Activated T-helper 1 cell treated with anti-CD3 and anti-CD28 coated beads, Interleukin-12 subunit alpha, Interleukin-12 subunit beta, Interleukin-2, Interleukin-4 antibody, amounts not matched to agents 30 ng/mL and 10 ng/mL and 1 ng/mL, durations not matched to agents 14 hours and 24 hours and 36 hours (primary cell): ENCODE measurements at regions not wholly inside any gene's neighbourhood (a gene's known extent, or its start where the extent isn't known, plus 50 kb on each side); places are given as distances from the start of the nearest gene placed in this dataset.

Experiments used
- DNase-seq: peaks from one replicate; pipeline ENCODE4 v3.0.0; 2021; ENCODE audit warnings: low spot score
- H3K27ac Mint-ChIP-seq: one replicate; pipeline ENCODE4 v1.8.0; 2021; ENCODE audit warnings: mild to moderate bottlenecking, mixed read lengths
- H3K27me3 Mint-ChIP-seq: one replicate; pipeline ENCODE4 v1.8.0; 2022; ENCODE audit warnings: mild to moderate bottlenecking, moderate library complexity, mixed read lengths; ENCODE audit not compliant: insufficient read depth
- H3K36me3 Mint-ChIP-seq: one replicate; pipeline ENCODE4 v1.8.0; 2021; ENCODE audit warnings: low read depth, mixed read lengths
- H3K4me1 Mint-ChIP-seq: one replicate; pipeline ENCODE4 v1.8.0; 2021; ENCODE audit warnings: low read depth, mixed read lengths
- H3K4me3 Mint-ChIP-seq: one replicate; pipeline ENCODE4 v1.8.0; 2021; ENCODE audit warnings: mild to moderate bottlenecking, moderate library complexity, mixed read lengths
- H3K9me3 Mint-ChIP-seq: one replicate; pipeline ENCODE4 v1.8.0; 2021; ENCODE audit warnings: mixed read lengths
- intact Hi-C: fragments of 100-400 bp; cut with micrococcal nuclease; formaldehyde crosslinking; loops from one replicate; pipeline ENCODE4 v1.15.1; 2024

DNA sequence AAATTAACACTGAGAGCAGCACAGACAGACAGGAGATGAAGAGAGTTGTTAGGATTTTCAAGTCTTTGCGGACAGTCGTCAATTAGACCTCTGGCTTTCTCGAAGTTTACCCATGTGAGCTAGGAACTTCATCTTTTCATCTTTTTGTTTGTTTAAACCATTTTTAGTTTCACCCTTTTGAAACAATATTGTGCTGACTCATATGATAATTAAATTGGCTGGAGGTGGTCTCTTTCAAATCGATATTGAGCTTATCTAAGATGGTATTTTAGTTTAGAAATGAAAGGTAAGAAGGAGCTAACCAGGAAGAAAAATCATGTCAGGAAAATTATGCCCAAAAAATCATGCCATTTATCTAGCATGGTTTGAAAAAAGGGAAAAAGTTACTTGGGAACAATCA, 415.8 kb upstream of the SEMA3A start:
- no peak for DNase-seq
- Mint-ChIP-seq H3K27ac (no peak overlapping the region), H3K27me3 (peaks cover 2% of the 10 kb centered on the region), H3K9me3 (no peaks in the 10 kb centered on the region), H3K4me3 (no peak overlapping the region), H3K4me1 (no peaks in the 10 kb centered on the region), H3K36me3 (no peaks in the 10 kb centered on the region)
- intact Hi-C loops, result no loop called here

DNA sequence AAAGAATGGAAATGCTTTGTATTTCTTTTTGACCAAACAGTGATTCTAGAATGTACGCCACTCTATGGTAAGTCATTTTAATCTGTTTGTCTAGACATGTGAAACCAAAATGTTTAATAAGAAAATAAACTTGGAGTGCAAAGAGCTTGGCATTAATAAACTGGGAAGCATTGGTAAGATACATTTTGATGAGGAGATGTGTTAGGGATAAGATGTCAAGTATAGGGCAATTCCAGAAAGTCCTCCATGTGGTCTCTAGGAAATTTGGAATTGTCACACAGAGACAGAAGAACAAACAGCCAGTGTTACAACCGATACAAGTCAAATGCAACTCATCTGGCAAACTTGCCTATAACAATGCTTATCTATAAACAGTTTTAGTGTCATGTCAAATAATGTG, 410.7 kb upstream of the SEMA3A start:
- H3K4me3 Mint-ChIP-seq, result no peak overlapping the region
- H3K4me1 Mint-ChIP-seq, result no peaks in the 10 kb centered on the region
- H3K27me3 Mint-ChIP-seq, result peaks cover 2% of the 10 kb centered on the region
- intact Hi-C loops, result no loop called here
- no peak overlapping the region for H3K27ac Mint-ChIP-seq
- DNase-seq, result no peak
- no peaks in the 10 kb centered on the region for H3K36me3 Mint-ChIP-seq
- H3K9me3 Mint-ChIP-seq, result peaks cover 4% of the 10 kb centered on the region

DNA sequence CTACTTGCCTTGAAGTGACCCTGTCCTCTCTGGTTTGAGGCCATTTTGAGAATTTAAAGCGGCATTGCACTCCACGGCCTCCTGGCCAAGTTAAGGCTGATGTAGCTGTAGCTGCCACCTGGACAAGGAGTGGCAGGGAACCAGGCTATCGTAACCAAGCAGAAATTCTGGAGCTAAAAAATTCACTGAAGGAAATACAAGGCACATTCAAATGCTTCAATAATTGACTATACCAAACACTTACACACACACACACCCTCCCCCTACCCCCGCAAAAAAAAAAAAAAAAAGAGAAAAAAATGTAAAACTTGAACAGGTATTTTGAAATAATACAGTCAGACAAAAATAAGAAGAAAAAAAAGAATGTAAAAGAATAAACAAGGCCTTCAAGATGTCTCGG, 409.0 kb upstream of the SEMA3A start:
- DNase-seq, result no peak
- H3K27ac Mint-ChIP-seq, result no peak overlapping the region
- intact Hi-C loops, result no loop called here
- peaks cover 4% of the 10 kb centered on the region for H3K9me3 Mint-ChIP-seq
- H3K4me3 Mint-ChIP-seq, result no peak overlapping the region
- no peaks in the 10 kb centered on the region for H3K36me3 Mint-ChIP-seq
- no peaks in the 10 kb centered on the region for H3K4me1 Mint-ChIP-seq
- no peaks in the 10 kb centered on the region for H3K27me3 Mint-ChIP-seq

DNA sequence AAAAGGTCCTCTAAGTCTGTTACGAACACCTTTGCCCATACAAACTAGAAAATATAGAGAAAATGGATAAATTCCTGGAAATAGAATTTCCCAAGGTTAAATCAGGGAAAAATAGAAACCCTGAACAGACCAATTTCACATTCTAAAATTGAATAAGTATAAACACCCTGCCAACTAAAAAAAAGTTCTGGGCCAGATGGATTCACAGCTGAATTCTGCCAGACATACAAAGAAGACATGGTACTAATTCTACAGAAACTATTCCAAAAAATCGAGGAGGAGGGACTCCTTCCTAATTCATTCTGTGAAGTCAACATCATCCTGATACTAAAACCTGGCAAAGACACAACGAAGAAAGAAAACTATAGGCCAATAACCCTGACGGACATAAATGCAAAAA, 400.4 kb upstream of the SEMA3A start:
- H3K27ac Mint-ChIP-seq, result no peak overlapping the region
- no peaks in the 10 kb centered on the region for H3K9me3 Mint-ChIP-seq
- H3K4me1 Mint-ChIP-seq, result no peaks in the 10 kb centered on the region
- no peaks in the 10 kb centered on the region for H3K36me3 Mint-ChIP-seq
- no peaks in the 10 kb centered on the region for H3K27me3 Mint-ChIP-seq
- intact Hi-C loops, result no loop called here
- DNase-seq, result no peak
- no peak overlapping the region for H3K4me3 Mint-ChIP-seq

DNA sequence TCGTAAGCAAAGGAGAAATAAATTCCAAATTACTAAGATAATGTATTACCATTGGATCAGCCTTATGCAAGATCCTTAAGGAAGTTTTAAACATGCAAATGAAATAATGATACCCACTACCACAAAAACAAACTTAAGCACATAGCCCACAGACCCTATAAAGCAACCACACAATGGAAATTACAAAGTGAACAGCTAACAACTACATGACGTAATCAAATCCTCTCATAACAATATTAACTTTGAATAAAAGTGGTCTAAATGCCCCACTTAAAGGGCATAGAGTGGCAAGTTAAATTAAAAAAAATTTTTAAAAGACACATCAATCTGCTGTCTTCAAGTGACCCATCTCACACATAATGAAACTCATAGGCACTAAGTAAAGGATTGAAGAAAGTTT, 397.3 kb upstream of the SEMA3A start:
- Mint-ChIP-seq H3K27ac (no peak overlapping the region), H3K4me3 (no peak overlapping the region), H3K36me3 (no peaks in the 10 kb centered on the region), H3K9me3 (no peaks in the 10 kb centered on the region), H3K27me3 (no peaks in the 10 kb centered on the region), H3K4me1 (no peaks in the 10 kb centered on the region)
- no peak for DNase-seq
- intact Hi-C loops, result no loop called here

DNA sequence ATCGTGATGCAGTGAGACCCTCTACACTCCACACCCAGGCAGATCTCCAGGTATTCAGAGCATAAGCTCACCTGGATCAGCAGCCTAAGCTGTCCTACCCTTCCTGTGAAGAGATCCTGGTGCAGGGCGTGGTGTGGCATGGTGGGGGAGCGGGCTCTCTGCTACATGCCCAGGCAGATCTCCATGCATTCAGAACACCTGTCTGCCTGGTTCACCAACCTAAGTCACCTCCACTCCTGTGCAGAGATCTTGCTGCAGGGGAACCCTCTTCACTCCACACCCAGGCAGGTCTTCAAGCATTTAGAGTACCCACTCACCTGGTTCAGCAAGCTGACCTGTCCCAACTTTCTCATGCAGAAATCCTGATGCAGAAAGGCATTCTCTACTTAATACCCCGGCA, 394.4 kb upstream of the SEMA3A start:
- Mint-ChIP-seq H3K4me1 (no peaks in the 10 kb centered on the region), H3K9me3 (no peaks in the 10 kb centered on the region), H3K36me3 (no peaks in the 10 kb centered on the region), H3K27me3 (peaks cover 1% of the 10 kb centered on the region), H3K4me3 (no peak overlapping the region), H3K27ac (no peak overlapping the region)
- intact Hi-C loops, result no loop called here
- DNase-seq, result no peak

DNA sequence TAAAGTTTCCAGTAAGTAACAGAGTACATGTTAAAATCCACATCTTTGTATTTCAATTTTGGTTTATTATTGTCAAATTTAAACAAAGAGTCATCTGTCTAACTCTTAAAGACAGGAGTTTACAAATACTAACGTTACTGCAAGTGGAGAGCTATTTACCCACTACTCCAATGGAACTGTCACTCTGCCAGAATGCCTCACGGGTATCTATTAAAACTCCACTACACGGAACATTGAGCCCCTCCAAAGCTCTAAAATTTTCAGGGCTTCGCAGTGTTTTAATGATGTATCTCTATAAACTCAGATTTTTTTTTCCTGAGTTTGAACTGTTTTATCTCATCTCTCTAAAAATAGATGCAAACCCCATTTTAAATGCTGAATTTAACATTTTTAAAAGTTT, 388.7 kb upstream of the SEMA3A start:
- no peaks in the 10 kb centered on the region for H3K36me3 Mint-ChIP-seq
- H3K9me3 Mint-ChIP-seq, result no peaks in the 10 kb centered on the region
- DNase-seq, result no peak
- no peaks in the 10 kb centered on the region for H3K4me1 Mint-ChIP-seq
- no peak overlapping the region for H3K27ac Mint-ChIP-seq
- H3K27me3 Mint-ChIP-seq, result peaks cover 1% of the 10 kb centered on the region
- no peak overlapping the region for H3K4me3 Mint-ChIP-seq
- intact Hi-C loops, result no loop called here

DNA sequence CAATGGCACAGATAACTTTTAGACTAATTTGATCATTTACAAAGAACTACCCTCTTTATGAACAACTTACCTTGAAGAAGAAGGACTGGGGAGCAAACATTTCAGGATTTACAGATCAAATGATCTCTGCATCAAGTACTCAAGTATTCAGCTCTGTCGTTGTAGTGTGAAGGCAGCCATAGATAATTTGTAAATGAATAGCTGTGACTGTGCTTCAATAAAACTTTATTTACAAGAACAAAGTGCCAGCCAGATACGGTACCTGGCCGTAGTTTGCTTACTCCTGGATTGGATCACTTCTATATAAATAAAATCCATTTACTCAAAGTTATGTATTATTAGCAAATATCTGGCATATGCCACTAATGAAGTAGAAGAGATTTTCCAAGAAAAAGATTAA, 388.2 kb upstream of the SEMA3A start:
- Mint-ChIP-seq H3K9me3 (no peaks in the 10 kb centered on the region), H3K27me3 (peaks cover 1% of the 10 kb centered on the region), H3K36me3 (no peaks in the 10 kb centered on the region), H3K4me3 (no peak overlapping the region), H3K27ac (no peak overlapping the region), H3K4me1 (no peaks in the 10 kb centered on the region)
- intact Hi-C loops, result no loop called here
- DNase-seq, result no peak

DNA sequence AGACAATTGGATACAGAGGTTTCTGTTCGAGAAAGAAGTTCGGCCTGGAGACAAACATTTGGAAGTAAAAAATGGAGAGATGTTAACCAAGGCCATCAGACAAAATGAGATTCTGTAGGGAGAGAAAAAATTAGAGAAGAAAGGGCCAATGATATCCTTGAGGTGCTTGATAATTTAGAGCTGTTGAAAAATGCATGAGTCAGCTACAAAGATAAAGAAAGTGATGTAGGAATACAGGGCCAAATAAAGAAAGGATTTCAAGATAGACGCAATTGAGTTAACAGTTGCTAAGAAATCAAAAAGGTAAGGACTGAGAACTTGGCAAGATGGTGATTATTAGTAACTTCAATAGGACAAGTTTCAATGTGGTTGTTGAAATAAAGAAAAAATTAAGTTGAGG, 384.2 kb upstream of the SEMA3A start:
- Mint-ChIP-seq H3K27ac (no peak overlapping the region), H3K4me1 (no peaks in the 10 kb centered on the region), H3K9me3 (no peaks in the 10 kb centered on the region), H3K4me3 (no peak overlapping the region), H3K36me3 (no peaks in the 10 kb centered on the region), H3K27me3 (no peaks in the 10 kb centered on the region)
- intact Hi-C loops, result no loop called here
- DNase-seq, result no peak

DNA sequence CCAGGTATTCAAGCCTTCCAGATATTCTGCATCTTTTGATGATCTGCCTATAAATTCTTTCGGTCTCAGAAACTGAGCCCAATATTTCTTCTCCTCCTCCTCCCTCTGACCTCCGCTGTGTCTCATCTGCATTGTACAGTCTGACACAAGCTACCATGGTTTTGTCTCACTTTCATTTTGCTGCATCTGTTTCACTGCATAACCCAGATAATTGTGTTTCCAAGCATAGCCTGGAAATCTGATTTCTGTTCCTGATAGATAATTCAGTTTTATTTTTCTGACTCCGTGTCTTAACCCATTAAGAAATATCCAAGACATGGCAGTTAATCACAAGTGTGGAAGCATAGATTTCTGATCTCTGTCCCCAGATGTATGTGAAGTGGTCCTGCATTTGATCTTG, 374.2 kb upstream of the SEMA3A start:
- Mint-ChIP-seq H3K36me3 (no peaks in the 10 kb centered on the region), H3K27ac (no peak overlapping the region), H3K4me3 (no peak overlapping the region), H3K4me1 (no peaks in the 10 kb centered on the region), H3K27me3 (no peaks in the 10 kb centered on the region), H3K9me3 (no peaks in the 10 kb centered on the region)
- DNase-seq, result no peak
- intact Hi-C loops, result no loop called here

DNA sequence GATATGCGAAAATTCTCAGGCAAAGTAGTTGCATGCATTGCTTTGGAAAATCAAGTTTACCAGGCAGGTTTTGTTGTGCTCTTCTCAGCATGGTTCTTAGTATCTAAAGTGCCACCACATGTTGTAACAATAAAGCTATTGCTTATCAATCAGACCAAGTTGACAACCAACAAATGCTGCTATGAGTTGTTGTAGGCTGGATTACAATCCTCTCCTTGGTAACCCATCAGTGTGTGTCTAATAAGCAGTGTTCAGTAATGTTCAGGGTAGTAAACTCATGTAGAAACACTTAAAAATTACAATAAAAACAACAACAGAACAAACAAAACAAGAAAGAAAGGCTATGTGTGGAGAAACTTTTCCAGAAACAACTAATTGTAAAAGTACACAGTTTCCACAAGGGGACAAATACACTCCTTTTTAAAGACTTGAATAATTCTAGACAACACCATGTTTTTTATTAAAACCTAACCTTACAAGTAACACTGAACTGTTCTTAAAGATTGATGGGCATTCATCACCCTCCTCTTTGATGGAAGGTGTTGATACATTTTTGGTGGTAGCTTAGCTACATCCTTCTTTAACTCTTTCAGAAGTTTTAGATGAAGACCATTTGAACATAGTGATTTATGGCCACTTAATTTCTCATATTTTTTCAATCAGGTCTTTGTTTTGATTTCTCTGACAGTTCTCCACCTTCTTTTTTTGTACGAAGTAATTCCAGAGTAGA, 370.9 kb upstream of the SEMA3A start:
- Mint-ChIP-seq H3K27ac (no peak overlapping the region), H3K27me3 (no peaks in the 10 kb centered on the region), H3K4me3 (no peak overlapping the region), H3K9me3 (no peaks in the 10 kb centered on the region), H3K4me1 (no peaks in the 10 kb centered on the region), H3K36me3 (no peaks in the 10 kb centered on the region)
- no peak for DNase-seq
- intact Hi-C loops, result no loop called here

DNA sequence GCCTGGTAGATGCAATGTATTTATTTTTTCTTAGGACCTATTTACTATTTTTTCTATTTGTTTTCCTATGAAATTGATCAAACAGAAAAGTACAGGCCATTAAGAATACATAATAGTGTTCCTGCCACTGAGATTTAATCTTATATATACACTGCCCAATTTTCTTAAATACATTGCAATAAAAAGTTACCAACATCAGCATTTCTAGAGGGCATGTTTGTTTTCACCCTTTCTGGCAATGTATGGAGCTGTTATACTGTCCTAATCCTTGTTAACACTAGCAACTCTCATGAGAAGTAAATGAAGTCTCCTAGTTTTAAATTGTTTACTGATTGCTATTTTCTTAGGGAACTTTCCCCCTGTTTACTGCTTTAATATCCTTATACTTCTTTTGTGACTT, 359.1 kb upstream of the SEMA3A start:
- no peak overlapping the region for H3K27ac Mint-ChIP-seq
- no peaks in the 10 kb centered on the region for H3K4me1 Mint-ChIP-seq
- DNase-seq, result no peak
- intact Hi-C loops, result no loop called here
- H3K9me3 Mint-ChIP-seq, result peaks cover 9% of the 10 kb centered on the region
- H3K36me3 Mint-ChIP-seq, result no peaks in the 10 kb centered on the region
- H3K27me3 Mint-ChIP-seq, result no peaks in the 10 kb centered on the region
- H3K4me3 Mint-ChIP-seq, result no peak overlapping the region

DNA sequence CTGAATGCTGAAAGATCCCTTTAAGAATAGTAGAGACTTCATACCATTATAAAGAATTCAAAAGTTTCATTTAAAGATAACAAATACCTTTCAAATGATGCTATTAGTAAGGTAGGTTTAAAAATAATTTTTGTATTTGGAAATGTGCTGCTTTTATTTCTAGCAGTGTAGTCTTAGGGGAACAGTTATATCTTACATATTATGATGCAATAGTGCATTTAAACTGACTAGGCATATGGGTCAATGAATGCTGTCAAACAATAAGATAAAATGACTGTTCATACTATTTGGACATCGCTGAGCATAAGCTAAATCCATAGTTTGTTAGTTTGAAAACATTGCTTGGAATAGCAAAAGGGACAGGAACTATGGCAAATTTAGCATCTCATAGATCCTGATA, 354.8 kb upstream of the SEMA3A start:
- H3K27me3 Mint-ChIP-seq, result no peaks in the 10 kb centered on the region
- DNase-seq, result no peak
- no peak overlapping the region for H3K27ac Mint-ChIP-seq
- H3K4me1 Mint-ChIP-seq, result no peaks in the 10 kb centered on the region
- no peak overlapping the region for H3K4me3 Mint-ChIP-seq
- H3K9me3 Mint-ChIP-seq, result no peaks in the 10 kb centered on the region
- intact Hi-C loops, result no loop called here
- H3K36me3 Mint-ChIP-seq, result no peaks in the 10 kb centered on the region
